AG04449 (cell line): ENCODE measurements at regions not wholly inside any gene's neighbourhood (a gene's known extent, or its start where the extent isn't known, plus 50 kb on each side); places are given as distances from the start of the nearest gene placed in this dataset.

Experiments
- CTCF ChIA-PET: fragments of 350-600 bp; formaldehyde crosslinking; extraction: SDS; loops from one replicate; lab custom pipeline; 2021; ENCODE audit warnings: antibody characterized with exemption; lab: Yijun Ruan, JAX
- POLR2A ChIA-PET: fragments of 400-600, 350-600 bp; formaldehyde crosslinking; extraction: SDS; loops from one replicate; lab custom pipeline; 2020; ENCODE audit warnings: antibody characterized with exemption, inconsistent platforms; lab: Yijun Ruan, JAX
- DNase-seq: peaks from one replicate; pipeline ENCODE4 v3.0.0-alpha.2; 2010; ENCODE audit warnings: low read depth, low spot score
- H3K4me3 ChIP-seq: 2 replicates; pipeline ENCODE4 v1.5.1; 2011; ENCODE audit warnings: low read depth, mild to moderate bottlenecking, control low read depth, low read length
- TF ChIP-seq, protein P1 (sequence below): IDR thresholded peaks from one replicate; pipeline ENCODE4 v1.5.1; 2011; ENCODE audit warnings: mild to moderate bottlenecking, moderate library complexity, low read length, control low read depth, inconsistent platforms; ENCODE audit not compliant: insufficient read depth; ENCODE audit errors: missing control alignments

- TF ChIP-seq, protein P1, sequence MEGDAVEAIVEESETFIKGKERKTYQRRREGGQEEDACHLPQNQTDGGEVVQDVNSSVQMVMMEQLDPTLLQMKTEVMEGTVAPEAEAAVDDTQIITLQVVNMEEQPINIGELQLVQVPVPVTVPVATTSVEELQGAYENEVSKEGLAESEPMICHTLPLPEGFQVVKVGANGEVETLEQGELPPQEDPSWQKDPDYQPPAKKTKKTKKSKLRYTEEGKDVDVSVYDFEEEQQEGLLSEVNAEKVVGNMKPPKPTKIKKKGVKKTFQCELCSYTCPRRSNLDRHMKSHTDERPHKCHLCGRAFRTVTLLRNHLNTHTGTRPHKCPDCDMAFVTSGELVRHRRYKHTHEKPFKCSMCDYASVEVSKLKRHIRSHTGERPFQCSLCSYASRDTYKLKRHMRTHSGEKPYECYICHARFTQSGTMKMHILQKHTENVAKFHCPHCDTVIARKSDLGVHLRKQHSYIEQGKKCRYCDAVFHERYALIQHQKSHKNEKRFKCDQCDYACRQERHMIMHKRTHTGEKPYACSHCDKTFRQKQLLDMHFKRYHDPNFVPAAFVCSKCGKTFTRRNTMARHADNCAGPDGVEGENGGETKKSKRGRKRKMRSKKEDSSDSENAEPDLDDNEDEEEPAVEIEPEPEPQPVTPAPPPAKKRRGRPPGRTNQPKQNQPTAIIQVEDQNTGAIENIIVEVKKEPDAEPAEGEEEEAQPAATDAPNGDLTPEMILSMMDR = no peak
- DNase-seq = peak; percentile 44
- POLR2A ChIA-PET = no interaction called here
- H3K4me3 ChIP-seq = no peak overlapping the region
- CTCF ChIA-PET = interaction anchor here (0.9 kb wide), 1 partner anchor 25 kb away, joined by 4 read pairs; no protein-coding TSS in a partner anchor
These were observed 70.2 kb downstream of the ETS2 start for GRCh38 chr21:38875694-38876492.
